ENCODE measurements at regions not wholly inside any gene's neighbourhood (a gene's known extent, or its start where the extent isn't known, plus 50 kb on each side); places are given as distances from the start of the nearest gene placed in this dataset.

DNA sequence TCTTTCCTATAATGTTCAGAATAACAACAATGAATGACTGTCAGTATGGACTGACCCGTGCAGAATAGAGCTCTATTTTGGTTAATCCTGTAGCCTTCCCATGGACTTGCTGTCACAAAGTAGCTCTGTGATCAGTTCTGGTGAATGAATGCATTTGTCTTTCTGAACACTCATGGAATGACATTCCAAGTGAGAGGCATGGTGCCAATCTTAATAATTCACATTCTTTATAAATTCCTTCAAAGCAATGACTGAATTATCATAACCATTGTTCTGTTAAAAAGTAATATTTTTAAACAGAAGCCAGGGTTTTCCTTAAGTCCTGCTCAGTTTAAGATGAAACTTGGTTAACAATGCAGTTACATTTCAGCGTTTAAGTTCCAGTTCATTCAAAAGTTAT lies 360.5 kb downstream of the ICE1 start:
- Histone ChIP-seq H3K27me3 (replicated peaks; ENCODE audit: control insufficient read depth, insufficient read depth, low read length) (no peaks in the 10 kb centered on the region), H3K36me3 (ENCODE audit: control insufficient read depth, insufficient read depth, low read length) (no peaks in the 10 kb centered on the region), H3K4me3 (replicated peaks; ENCODE audit: low read depth, low read length) (no peak overlapping the region)
- TF ChIP-seq, protein P1, sequence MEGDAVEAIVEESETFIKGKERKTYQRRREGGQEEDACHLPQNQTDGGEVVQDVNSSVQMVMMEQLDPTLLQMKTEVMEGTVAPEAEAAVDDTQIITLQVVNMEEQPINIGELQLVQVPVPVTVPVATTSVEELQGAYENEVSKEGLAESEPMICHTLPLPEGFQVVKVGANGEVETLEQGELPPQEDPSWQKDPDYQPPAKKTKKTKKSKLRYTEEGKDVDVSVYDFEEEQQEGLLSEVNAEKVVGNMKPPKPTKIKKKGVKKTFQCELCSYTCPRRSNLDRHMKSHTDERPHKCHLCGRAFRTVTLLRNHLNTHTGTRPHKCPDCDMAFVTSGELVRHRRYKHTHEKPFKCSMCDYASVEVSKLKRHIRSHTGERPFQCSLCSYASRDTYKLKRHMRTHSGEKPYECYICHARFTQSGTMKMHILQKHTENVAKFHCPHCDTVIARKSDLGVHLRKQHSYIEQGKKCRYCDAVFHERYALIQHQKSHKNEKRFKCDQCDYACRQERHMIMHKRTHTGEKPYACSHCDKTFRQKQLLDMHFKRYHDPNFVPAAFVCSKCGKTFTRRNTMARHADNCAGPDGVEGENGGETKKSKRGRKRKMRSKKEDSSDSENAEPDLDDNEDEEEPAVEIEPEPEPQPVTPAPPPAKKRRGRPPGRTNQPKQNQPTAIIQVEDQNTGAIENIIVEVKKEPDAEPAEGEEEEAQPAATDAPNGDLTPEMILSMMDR (IDR thresholded peaks at IDR 0.05; ENCODE audit: insufficient read depth, low read length, poor library complexity, severe bottlenecking): no peak
- DNase-seq (ENCODE audit: extremely low read depth, insufficient read length): no peak

DNA sequence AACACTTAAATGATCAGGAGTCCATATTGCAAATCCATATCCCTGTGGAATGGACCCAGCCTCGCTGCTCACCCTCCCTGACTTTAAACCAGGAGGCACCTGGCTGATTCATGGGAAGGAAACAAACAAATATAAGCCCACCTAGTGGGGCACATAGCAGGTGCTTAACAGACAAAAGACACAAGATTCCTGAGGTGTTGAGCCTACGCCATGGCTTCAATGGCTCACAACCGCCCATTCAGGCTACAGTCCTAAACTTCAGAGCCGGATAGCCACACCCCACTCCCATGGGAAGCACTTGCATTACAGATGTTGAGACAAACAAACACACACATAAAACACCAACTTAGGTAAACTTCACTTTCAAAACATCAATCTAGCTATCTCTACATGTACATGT lies 359.9 kb downstream of the ICE1 start:
- DNase-seq (ENCODE audit: extremely low read depth, insufficient read length): no peak
- no peaks in the 10 kb centered on the region for H3K36me3 ChIP-seq (ENCODE audit: control insufficient read depth, insufficient read depth, low read length)
- TF ChIP-seq, protein P1 (IDR thresholded peaks at IDR 0.05; ENCODE audit: insufficient read depth, low read length, poor library complexity, severe bottlenecking): no peak
- no peaks in the 10 kb centered on the region for H3K27me3 ChIP-seq (replicated peaks; ENCODE audit: control insufficient read depth, insufficient read depth, low read length)
- H3K4me3 ChIP-seq (replicated peaks; ENCODE audit: low read depth, low read length): no peak overlapping the region

DNA sequence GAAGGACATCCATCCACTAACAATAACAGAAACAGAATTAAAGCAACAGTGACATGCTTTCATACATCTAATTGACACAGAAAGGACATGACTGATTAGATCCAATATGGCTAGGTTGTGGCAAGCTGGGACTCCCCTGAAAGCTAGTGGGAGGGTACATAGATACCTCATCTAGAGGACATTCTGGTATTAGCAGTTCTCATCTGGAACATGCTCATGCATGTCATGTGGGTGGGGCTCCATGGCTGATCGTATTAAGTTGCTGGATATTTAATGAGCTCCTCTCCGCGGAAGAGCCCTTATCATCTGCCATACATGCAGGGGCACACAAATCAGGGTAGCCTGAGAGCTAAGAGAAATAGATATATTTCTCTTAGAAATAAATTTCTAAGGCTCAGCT lies 358.9 kb downstream of the ICE1 start:
- DNase-seq (ENCODE audit: extremely low read depth, insufficient read length): no peak
- TF ChIP-seq, protein P1 (IDR thresholded peaks at IDR 0.05; ENCODE audit: insufficient read depth, low read length, poor library complexity, severe bottlenecking): no peak
- H3K36me3 ChIP-seq (ENCODE audit: control insufficient read depth, insufficient read depth, low read length): no peaks in the 10 kb centered on the region
- no peak overlapping the region for H3K4me3 ChIP-seq (replicated peaks; ENCODE audit: low read depth, low read length)
- H3K27me3 ChIP-seq (replicated peaks; ENCODE audit: control insufficient read depth, insufficient read depth, low read length): no peaks in the 10 kb centered on the region

DNA sequence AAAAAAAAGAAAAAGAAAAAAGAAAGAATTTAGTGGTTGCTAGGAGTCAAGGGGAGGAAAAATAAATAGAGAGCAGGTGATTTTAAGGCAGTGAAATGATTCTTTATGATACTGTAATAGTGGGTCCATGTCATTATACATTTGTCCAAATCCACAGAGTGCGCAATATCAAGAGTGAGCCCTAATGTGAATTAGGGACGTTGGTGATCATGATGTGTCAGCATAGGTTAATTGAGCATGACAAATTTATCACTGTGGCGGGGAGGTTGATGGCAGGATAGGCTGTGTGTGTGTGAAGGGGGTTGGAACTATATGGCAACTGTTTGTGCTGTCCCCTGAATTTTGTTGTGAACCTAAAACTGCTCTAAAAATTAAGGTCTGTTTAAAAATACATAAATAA lies 357.8 kb downstream of the ICE1 start:
- Histone ChIP-seq H3K36me3 (ENCODE audit: control insufficient read depth, insufficient read depth, low read length) (no peaks in the 10 kb centered on the region), H3K4me3 (replicated peaks; ENCODE audit: low read depth, low read length) (no peak overlapping the region), H3K27me3 (replicated peaks; ENCODE audit: control insufficient read depth, insufficient read depth, low read length) (no peaks in the 10 kb centered on the region)
- TF ChIP-seq, protein P1 (IDR thresholded peaks at IDR 0.05; ENCODE audit: insufficient read depth, low read length, poor library complexity, severe bottlenecking): no peak
- DNase-seq (ENCODE audit: extremely low read depth, insufficient read length): no peak

DNA sequence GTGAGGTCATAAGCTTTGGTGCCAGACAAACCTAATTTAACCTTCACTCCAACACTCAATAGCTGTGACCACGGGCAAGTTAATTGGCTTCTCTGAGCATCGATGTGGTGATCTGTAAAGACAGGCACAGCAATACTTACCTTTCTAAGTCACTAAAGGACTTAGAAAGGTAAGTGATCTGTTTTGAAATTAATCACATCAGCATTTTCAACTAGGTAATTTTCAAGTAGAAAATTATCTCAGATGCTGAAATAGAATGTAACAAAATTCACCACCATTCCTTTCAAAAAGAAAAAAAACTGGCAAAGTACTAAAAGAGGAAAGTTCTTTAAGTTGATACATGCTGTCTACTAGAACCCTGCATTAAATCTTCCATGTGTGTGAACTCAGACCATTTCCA lies 354.5 kb downstream of the ICE1 start:
- Histone ChIP-seq H3K36me3 (ENCODE audit: control insufficient read depth, insufficient read depth, low read length) (no peaks in the 10 kb centered on the region), H3K27me3 (replicated peaks; ENCODE audit: control insufficient read depth, insufficient read depth, low read length) (no peaks in the 10 kb centered on the region; the same call in 1 of the 2 replicates), H3K4me3 (replicated peaks; ENCODE audit: low read depth, low read length) (no peak overlapping the region)
- no peak for DNase-seq (ENCODE audit: extremely low read depth, insufficient read length)
- TF ChIP-seq, protein P1 (IDR thresholded peaks at IDR 0.05; ENCODE audit: insufficient read depth, low read length, poor library complexity, severe bottlenecking): no peak

DNA sequence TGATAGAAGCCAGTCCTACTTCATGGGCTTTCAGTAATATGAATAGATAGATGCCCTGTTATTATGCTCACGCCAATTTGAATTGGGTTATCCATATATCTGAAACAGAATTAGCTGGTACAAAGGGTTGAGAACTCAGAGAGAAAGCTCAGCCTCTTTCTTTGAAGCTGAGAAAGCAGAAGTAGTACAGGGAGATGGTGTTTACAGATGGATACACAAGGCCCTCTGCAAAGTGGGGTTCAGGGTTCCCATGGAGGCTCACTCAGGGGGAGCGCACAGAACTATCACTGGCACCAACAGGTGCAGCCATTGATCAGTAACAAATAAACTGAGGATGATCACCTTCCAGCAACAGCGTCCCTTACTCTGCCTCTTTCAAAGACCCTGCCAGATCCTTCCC lies 349.7 kb downstream of the ICE1 start:
- Histone ChIP-seq H3K36me3 (ENCODE audit: control insufficient read depth, insufficient read depth, low read length) (no peaks in the 10 kb centered on the region), H3K4me3 (replicated peaks; ENCODE audit: low read depth, low read length) (no peak overlapping the region), H3K27me3 (replicated peaks; ENCODE audit: control insufficient read depth, insufficient read depth, low read length) (no peaks in the 10 kb centered on the region; the same call in 1 of the 2 replicates)
- no peak for DNase-seq (ENCODE audit: extremely low read depth, insufficient read length)
- TF ChIP-seq, protein P1 (IDR thresholded peaks at IDR 0.05; ENCODE audit: insufficient read depth, low read length, poor library complexity, severe bottlenecking): no peak
